BLaER1 treated with 17β-estradiol and CSF1 and Interleukin-3, amounts not matched to agents 10 nM and 100 nM (cell line): ENCODE measurements at regions not wholly inside any gene's neighbourhood (a gene's known extent, or its start where the extent isn't known, plus 50 kb on each side); places are given as distances from the start of the nearest gene placed in this dataset.

Source experiments
- H3K27ac ChIP-seq, 11 experiments: shearing (Covaris generic); formaldehyde crosslinking; 2 replicates each; pipeline ENCODE4 v1.8.1; 2022
- H3K27me3 ChIP-seq, 11 experiments: shearing (Covaris generic); formaldehyde crosslinking; 2 replicates each; pipeline ENCODE4 v1.8.1; 2022
- H3K36me3 ChIP-seq, 11 experiments: shearing (Covaris generic); formaldehyde crosslinking; 2 replicates each; pipeline ENCODE4 v1.8.1; 2022
- H3K4me1 ChIP-seq, 10 experiments: shearing (Covaris generic); formaldehyde crosslinking; 2 replicates each; pipeline ENCODE4 v1.8.1; 2022
- H3K4me2 ChIP-seq, 11 experiments: shearing (Covaris generic); formaldehyde crosslinking; 2 replicates each; pipeline ENCODE4 v1.8.1; 2022
- H3K4me3 ChIP-seq, 10 experiments: shearing (Covaris generic); formaldehyde crosslinking; 2 replicates each; pipeline ENCODE4 v1.8.1; 2022
- H3K9ac ChIP-seq, 11 experiments: shearing (Covaris generic); formaldehyde crosslinking; 2 replicates each; pipeline ENCODE4 v1.8.1; 2022
- H3K9me3 ChIP-seq, 11 experiments: shearing (Covaris generic); formaldehyde crosslinking; replicated peaks in 1 of 11; 2 replicates each; pipeline ENCODE4 v1.8.1; 2022
- H4K20me1 ChIP-seq, 11 experiments: shearing (Covaris generic); formaldehyde crosslinking; 2 replicates each; pipeline ENCODE4 v1.8.1; 2022
- Cebpa-rat ChIP-seq, 11 experiments: shearing (Covaris generic); IDR thresholded peaks; 2 replicates each; pipeline ENCODE4 v1.8.1; 2022

DNA sequence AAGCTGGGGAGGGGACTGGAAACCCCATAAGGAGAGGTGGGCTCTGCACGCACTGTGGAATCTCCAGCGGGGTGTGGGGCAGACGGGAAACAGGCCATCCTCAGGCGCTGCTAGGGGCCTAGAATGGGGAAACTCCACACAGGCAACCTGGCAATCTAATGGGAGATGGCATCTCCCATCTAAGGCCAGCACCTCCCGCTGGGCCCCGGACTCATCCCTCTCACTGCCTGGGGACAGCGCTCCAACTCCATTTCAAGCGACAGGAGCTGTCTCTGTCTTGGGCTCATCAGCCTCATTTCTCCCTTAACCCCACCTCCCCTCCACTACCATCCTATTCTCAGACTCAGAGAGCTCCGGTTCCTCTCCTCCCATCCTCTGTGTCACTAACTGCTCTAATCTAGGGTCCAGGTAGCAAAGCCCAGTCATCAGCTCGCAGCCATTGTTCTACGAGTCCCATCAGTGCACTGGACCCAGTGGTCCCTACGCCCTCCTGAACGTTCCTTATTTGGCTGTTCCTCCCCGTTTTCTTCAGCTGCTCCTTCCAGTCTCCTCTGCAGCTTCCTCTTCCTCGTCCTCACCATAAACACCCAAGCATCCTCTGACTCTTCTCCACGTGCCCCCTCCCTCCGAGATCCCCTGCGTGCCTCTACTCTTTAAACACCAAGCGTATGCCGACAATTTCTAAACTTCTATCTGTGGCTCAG lies 93.4 kb upstream of the CASZ1 start:
- Histone ChIP-seq H3K4me2 (peak overlapping the region in 2 of 11 experiments; percentile 6 to 20; a peak in 2 of 22 replicates), H3K4me1 (peaks cover 0 to 10% (median 0%) of the 10 kb centered on the region in 10 experiments; a peak in 2 of 20 replicates), H3K4me3 (no peak overlapping the region), H3K27ac (no peak overlapping the region), H3K36me3 (no peaks in the 10 kb centered on the region), H3K9me3 (no peaks in the 10 kb centered on the region), H4K20me1 (peaks cover 0 to 19% (median 0%) of the 10 kb centered on the region in 11 experiments; a peak in 4 of 22 replicates), H3K27me3 (peaks cover 45 to 62% (median 50%) of the 10 kb centered on the region in 11 experiments), H3K9ac (no peak overlapping the region)
- no peak for TF ChIP-seq Cebpa-rat (IDR thresholded peaks at IDR 0.05)

- H3K9me3 ChIP-seq: no peaks in the 10 kb centered on the region
- H3K36me3 ChIP-seq: no peaks in the 10 kb centered on the region
- peak overlapping the region in 1 of 11 experiments; percentile 6; a peak in 1 of 22 replicates for H3K4me2 ChIP-seq
- no peak overlapping the region for H3K9ac ChIP-seq
- H3K27me3 ChIP-seq: peaks cover 45 to 62% (median 50%) of the 10 kb centered on the region in 11 experiments
- H3K4me1 ChIP-seq: peaks cover 0 to 10% (median 0%) of the 10 kb centered on the region in 10 experiments; a peak in 2 of 20 replicates
- H3K27ac ChIP-seq: no peak overlapping the region
- TF ChIP-seq Cebpa-rat (IDR thresholded peaks at IDR 0.05): no peak
- peaks cover 0 to 19% (median 0%) of the 10 kb centered on the region in 11 experiments; a peak in 4 of 22 replicates for H4K20me1 ChIP-seq
- no peak overlapping the region for H3K4me3 ChIP-seq
These were observed 94.1 kb upstream of the CASZ1 start for GRCh38 chr1:10890491-10891071.

GRCh38 chr1:10891091-10891490 lies 94.6 kb upstream of the CASZ1 start:
- no peak overlapping the region for H3K4me3 ChIP-seq
- peaks cover 0 to 12% (median 2%) of the 10 kb centered on the region in 10 experiments; a peak in 11 of 20 replicates for H3K4me1 ChIP-seq
- H3K9ac ChIP-seq: no peak overlapping the region
- H3K9me3 ChIP-seq: no peaks in the 10 kb centered on the region
- no peak overlapping the region for H3K27ac ChIP-seq
- TF ChIP-seq Cebpa-rat (IDR thresholded peaks at IDR 0.05): no peak
- no peak overlapping the region for H3K4me2 ChIP-seq
- peaks cover 0 to 19% (median 0%) of the 10 kb centered on the region in 11 experiments; a peak in 4 of 22 replicates for H4K20me1 ChIP-seq
- H3K36me3 ChIP-seq: no peaks in the 10 kb centered on the region
- peaks cover 45 to 59% (median 50%) of the 10 kb centered on the region in 11 experiments for H3K27me3 ChIP-seq

- no peaks in the 10 kb centered on the region for H3K9me3 ChIP-seq
- peaks cover 0 to 19% (median 0%) of the 10 kb centered on the region in 11 experiments; a peak in 4 of 22 replicates for H4K20me1 ChIP-seq
- H3K9ac ChIP-seq: no peak overlapping the region
- no peak for TF ChIP-seq Cebpa-rat (IDR thresholded peaks at IDR 0.05)
- H3K27ac ChIP-seq: no peak overlapping the region
- H3K4me2 ChIP-seq: no peak overlapping the region
- peaks cover 37 to 49% (median 41%) of the 10 kb centered on the region in 11 experiments for H3K27me3 ChIP-seq
- H3K4me3 ChIP-seq: no peak overlapping the region
- H3K4me1 ChIP-seq: peaks cover 2 to 25% (median 15%) of the 10 kb centered on the region in 10 experiments
- H3K36me3 ChIP-seq: no peaks in the 10 kb centered on the region
These were observed 96.0 kb upstream of the CASZ1 start for GRCh38 chr1:10892138-10893065.

DNA sequence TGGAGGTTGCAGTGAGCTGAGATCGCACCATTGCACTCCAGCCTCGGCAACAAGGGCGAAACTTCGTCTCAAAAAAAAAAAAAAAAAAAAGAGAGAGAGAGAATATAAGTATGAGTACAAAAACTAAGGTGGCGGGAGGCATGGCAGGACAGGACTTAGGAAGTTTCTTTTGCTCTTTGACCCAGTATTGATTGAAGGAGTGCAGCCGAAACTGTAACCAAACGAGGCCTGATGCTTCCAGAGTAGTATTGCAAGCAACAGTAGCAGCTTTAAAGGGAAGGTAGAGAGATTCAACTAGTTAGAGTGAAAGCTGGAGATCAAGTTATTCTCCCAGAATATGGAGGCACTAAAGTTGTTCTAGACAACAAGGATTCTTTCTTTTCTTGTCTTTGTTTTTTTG lies 99.2 kb upstream of the CASZ1 start:
- no peak for TF ChIP-seq Cebpa-rat (IDR thresholded peaks at IDR 0.05)
- Histone ChIP-seq H3K9me3 (no peaks in the 10 kb centered on the region), H3K27me3 (peaks cover 5 to 25% (median 11%) of the 10 kb centered on the region in 11 experiments), H3K4me2 (no peak overlapping the region), H3K27ac (no peak overlapping the region), H4K20me1 (peaks cover 0 to 15% (median 0%) of the 10 kb centered on the region in 11 experiments; a peak in 3 of 22 replicates), H3K36me3 (no peaks in the 10 kb centered on the region), H3K4me3 (no peak overlapping the region), H3K9ac (no peak overlapping the region), H3K4me1 (peaks cover 30 to 48% (median 46%) of the 10 kb centered on the region in 10 experiments)

GRCh38 chr1:10896673-10897072 lies 100.2 kb upstream of the CASZ1 start:
- peaks cover 41 to 58% (median 57%) of the 10 kb centered on the region in 10 experiments for H3K4me1 ChIP-seq
- no peak overlapping the region for H3K9ac ChIP-seq
- H3K4me3 ChIP-seq: no peak overlapping the region
- H3K4me2 ChIP-seq: peak overlapping the region in 9 of 11 experiments; percentile 79 to 97 (median 88); a peak in 18 of 22 replicates
- H4K20me1 ChIP-seq: peaks cover 0 to 13% (median 0%) of the 10 kb centered on the region in 11 experiments; a peak in 3 of 22 replicates
- H3K27me3 ChIP-seq: peaks cover 0 to 20% (median 5%) of the 10 kb centered on the region in 11 experiments; a peak in 14 of 22 replicates
- H3K36me3 ChIP-seq: no peaks in the 10 kb centered on the region
- H3K27ac ChIP-seq: no peak overlapping the region
- H3K9me3 ChIP-seq: no peaks in the 10 kb centered on the region
- TF ChIP-seq Cebpa-rat (IDR thresholded peaks at IDR 0.05): no peak

DNA sequence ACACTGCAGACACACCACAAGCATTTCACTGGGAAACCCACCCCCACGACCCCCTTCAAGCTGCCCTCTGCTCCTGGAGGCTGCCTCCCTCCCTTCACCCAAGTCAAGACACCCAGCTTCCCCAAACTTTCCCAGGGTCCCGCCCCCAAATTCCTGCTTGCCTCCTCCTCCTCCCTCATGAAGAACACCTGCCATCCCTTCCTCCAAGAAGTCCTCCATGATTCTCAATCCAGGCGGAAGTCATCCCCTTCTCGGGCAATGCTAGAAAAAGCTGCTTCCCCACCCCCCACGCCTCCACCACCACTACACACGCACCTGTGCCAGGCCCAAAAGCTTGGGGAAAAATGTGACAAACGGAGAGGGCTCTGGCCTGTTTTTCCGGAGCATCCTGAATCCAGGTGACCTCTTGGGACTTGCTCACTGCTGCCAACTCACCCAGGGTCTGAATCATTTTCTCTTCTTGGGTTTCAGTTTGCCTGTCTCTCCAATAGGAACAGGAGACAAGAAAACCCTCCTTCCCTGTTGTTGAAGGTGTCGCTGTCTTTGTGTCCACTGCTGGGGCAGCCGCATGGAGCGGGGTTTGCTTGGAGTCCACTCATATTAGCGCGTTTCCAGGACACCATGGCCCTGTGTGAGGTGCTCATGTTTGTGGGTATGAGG lies 101.0 kb upstream of the CASZ1 start:
- Histone ChIP-seq H3K9ac (peak overlapping the region in 8 of 11 experiments; percentile 25 to 62 (median 57); a peak in 12 of 22 replicates), H3K4me2 (peak overlapping the region; percentile 65 to 97 (median 86))

More for the DNA sequence above, 101.0 kb upstream of the CASZ1 start:
- H3K27me3 ChIP-seq: peaks cover 0 to 22% (median 12%) of the 10 kb centered on the region in 11 experiments; a peak in 16 of 22 replicates
- H3K9me3 ChIP-seq: no peaks in the 10 kb centered on the region
- H3K36me3 ChIP-seq: no peaks in the 10 kb centered on the region
- peak overlapping the region in 1 of 10 experiments; percentile 21; a peak in 1 of 20 replicates for H3K4me3 ChIP-seq
- H4K20me1 ChIP-seq: peaks cover 0 to 13% (median 0%) of the 10 kb centered on the region in 11 experiments; a peak in 3 of 22 replicates
- no peak for TF ChIP-seq Cebpa-rat (IDR thresholded peaks at IDR 0.05)
- peak overlapping the region in 9 of 11 experiments; percentile 44 to 75 (median 68); a peak in 16 of 22 replicates for H3K27ac ChIP-seq
- H3K4me1 ChIP-seq: peaks cover 43 to 66% (median 65%) of the 10 kb centered on the region in 10 experiments
